Mucosa of gallbladder (tissue), 1 donor: ENCODE measurements at regions not wholly inside any gene's neighbourhood (a gene's known extent, or its start where the extent isn't known, plus 50 kb on each side); places are given as distances from the start of the nearest gene placed in this dataset.

Source experiments
- DNase-seq: peaks from one replicate; pipeline ENCODE4 v3.0.0-alpha.2; 2020; ENCODE audit warnings: low spot score
- donor health status: DM: no; HTN: no; CAD: no.

GRCh38 chr2:126399001-126399400 is 257.0 kb upstream of the GYPC start:
- no peak for DNase-seq

DNA sequence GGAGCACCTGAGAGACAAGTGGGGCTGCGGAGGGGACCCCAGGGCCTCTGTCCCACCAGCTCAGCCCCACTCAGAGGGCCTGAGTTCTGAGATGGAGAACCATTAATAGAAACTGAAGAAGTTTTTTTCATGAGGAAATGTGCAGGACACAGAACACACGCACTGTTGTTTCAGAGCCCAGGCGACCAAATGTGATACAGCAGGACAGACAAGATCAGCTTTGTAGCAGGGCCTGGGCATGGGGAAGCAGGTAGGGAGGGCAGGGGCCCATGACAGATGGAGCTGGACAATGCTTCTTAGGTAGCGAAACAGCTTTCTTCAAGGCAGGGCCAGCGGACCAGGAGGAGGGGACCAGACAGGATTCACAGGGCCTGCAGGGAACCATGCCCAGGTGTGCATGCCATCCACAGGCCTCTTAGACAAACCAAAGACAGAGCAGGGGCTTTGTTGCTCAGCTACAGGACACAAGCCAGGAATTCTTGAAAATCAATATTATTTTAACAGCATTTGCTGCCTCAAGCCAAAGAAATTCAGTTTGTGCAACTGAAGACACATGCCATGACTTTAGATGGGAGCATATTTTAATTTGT is 252.8 kb upstream of the GYPC start:
- no peak for DNase-seq

- no peak for DNase-seq
Observed at GRCh38 chr2:126406267-126406666, 249.7 kb upstream of the GYPC start.

- DNase-seq: no peak
Observed at GRCh38 chr2:126408671-126409070, 247.3 kb upstream of the GYPC start.

- DNase-seq: no peak
Observed at GRCh38 chr2:126409850-126410249, 246.1 kb upstream of the GYPC start.

GRCh38 chr2:126413079-126413478 is 242.9 kb upstream of the GYPC start:
- DNase-seq: no peak

DNA sequence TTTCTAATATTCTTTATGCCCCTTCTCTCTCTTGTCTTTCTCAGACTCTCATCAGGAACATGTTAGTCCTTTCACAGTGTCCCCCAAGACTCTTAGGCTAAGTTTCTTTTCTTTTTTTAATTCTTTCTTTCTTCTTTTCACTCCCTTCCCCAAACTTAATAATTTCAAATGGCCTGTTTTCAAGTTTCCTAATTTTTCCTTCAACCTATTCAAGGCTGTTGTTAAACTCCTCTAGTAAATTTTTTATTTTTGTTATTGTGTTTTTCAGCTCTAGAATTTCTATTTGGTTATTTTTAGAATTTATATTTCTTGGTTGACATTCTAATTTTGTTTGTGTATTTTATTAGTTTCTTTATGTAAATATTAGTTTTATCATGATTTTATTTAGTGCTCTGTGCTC is 236.6 kb upstream of the GYPC start:
- DNase-seq: no peak

- no peak for DNase-seq
Observed at GRCh38 chr2:126425943-126426342, 230.0 kb upstream of the GYPC start.

GRCh38 chr2:126429103-126429502 is 226.9 kb upstream of the GYPC start:
- no peak for DNase-seq

DNA sequence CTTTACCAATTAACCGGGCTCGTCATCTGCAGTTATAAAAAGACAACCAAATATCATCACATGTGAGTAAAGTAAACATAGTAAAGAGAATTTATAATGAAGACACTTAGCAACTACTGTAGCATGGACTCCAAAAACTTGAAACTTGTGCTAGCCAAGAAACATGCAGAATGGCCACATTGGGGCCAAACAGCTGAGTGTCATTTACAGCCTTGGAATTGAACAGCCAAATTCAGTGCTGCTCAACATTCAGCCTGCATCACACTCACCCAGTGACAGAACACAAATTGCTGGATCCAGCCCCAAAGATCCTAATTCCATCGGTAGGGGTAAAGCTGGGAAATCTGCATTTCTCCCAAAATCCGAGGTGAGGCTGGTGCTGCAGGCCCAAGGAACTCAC is 224.8 kb upstream of the GYPC start:
- DNase-seq: no peak

- DNase-seq: no peak
Observed at GRCh38 chr2:126436411-126436810, 219.5 kb upstream of the GYPC start.

DNA sequence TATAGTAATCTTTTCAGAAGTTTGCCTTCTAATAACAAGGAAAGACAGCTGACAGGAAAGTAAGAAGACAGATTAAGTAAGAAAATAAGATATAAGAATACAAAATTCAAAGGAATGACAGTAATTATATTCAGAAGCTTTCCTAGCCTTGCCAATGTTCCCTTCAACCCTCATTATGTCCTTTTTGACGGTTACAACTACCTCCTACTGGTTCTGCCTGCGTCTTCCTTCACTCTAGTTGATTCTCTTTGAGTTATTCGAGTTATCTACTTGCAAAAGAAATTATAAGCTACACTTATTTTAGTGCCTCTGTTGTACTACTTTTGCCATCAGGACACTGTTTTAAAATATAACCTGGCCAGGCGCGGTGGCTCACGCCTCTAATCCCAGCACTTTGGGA is 218.9 kb upstream of the GYPC start:
- no peak for DNase-seq

DNA sequence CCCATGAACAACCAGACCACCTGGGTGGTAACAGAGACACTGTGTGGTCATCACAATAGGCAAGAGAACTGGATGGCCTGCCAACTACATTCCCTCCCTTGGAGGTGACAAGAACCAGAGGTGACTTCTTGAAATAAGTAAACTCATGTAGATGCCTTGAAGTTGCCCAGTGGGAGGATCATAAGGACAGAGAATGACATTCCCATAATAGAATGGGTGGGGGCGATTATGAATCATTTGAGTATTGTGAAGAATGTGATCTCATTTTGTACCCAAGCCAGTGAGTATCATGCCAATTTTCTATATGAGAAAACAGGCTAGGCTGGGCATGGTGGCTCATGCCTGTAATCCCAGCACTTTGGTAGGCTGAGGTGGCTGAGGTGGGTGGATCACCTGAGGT is 211.4 kb upstream of the GYPC start:
- no peak for DNase-seq

DNA sequence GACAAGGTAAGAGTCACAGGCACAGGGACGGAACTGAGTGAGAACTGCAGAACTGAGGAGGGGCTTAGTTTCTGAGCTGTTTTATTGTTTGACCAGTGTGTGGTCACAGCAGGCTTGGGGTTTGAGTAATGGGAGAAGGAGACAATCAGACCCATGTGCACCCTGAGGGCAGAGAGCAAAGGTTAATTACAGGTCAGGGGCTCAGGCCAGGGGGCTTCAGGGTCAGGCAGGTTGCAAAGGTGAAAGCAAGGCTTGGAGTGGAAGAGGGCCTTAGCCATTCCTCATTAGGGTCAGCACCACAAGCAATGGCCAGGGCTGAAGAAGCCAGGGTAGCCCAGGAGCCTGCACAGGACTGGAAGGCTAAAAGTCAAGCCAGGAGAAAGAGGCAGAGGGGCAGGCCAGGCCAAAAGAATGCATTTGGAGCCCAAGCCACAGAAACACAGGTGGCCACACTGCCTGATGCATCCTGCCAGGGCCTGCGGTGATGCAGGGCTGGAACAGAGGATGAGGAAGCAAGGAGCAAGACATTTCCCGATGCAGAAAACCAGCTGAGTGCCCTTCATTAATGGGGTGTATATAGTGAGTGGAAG is 209.8 kb upstream of the GYPC start:
- no peak for DNase-seq

DNA sequence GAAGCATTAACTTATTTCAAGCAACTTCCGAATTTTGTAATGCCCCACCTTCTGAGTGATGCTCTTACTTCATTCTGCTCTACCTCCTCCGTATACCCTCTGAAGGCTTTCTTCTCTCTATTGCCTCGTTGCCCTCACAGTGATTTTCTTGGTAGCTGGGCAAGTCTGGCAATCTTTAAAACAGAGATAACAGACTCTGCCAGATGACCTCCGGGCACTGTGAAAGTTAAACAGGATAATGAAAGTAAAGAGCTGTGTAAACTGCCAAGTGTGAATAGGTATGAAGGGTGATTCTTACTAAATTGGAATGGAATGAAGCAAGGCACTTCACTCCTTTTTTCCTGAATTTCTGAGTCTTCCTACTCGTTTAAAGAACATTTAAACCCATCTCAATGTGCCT is 207.3 kb upstream of the GYPC start:
- DNase-seq: peak; percentile 47

DNA sequence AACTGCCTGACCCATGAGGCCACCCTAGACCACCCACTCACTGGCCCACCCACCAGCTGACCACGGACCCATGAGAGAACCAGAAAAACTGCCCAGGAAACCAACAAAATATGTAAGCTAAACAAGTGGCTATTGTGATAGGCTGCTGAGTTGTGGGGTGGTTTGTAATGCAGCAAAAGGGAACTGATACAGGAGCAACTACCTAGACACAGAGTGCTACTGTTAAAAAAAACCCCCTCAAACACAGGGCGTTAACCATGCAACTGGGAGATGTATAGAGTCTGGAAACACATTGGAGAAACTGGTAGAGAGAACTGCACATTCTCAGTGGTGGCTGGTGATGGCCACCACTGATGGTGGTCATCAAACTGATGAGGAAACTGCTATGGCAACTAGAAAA is 206.3 kb upstream of the GYPC start:
- DNase-seq: no peak

GRCh38 chr2:126463892-126464674 is 191.9 kb upstream of the GYPC start:
- no peak for DNase-seq

GRCh38 chr2:126467367-126468054 is 188.4 kb upstream of the GYPC start:
- DNase-seq: no peak

DNA sequence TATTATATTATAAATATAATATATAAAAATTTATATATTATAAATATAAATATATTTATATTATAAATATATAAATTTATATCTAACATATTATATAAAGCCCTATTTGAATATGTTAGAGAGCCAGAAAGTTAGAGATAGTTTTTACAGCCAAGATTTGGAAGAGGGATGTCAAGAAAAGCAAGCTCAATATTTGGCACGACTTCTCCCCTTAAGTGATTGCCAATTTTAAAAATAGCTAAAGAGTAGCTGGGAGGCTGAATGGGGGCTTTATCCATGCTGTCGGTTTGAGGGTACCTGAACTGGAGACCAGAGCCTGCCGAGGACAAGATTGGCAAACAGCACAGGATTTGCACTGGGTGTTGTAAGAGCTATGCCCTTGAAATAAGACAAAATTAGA is 180.9 kb upstream of the GYPC start:
- DNase-seq: no peak

DNA sequence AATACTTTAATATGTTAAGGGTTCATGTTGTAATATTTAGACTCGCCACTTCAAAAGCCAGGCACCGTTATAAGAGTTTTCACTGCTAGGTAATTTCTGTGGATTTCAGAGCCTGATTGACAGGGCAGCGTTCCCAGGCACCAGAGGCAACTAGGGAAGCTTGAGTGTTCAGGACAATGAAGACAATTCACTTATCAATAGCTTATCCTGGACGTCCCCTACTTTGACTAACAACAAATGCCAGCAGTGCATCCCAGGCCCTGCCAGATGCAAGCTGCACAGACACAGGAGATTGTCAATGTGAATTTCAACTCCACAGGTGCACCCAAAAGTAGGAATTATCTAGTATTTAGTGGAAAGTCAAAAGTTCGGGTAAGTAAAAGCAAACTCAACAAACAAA is 179.3 kb upstream of the GYPC start:
- DNase-seq: no peak

DNA sequence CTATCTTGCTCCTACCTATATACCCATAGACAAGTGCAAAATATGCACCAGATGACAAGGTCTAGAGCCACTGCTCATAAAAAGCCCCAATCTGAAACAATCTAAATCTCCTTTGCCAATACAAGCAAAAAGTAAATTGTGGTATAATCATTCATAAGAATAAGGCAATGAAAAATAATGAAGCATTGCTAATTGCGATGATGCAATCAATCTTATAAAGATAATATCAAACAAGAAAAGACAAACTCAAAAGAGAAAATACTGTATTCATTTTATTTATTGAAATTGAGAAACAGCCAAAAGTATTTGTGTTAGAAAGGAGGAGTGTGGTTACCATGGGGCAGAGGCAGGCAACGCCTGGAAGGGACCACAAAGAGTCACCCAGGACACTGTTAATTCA is 175.9 kb upstream of the GYPC start:
- DNase-seq: no peak

DNA sequence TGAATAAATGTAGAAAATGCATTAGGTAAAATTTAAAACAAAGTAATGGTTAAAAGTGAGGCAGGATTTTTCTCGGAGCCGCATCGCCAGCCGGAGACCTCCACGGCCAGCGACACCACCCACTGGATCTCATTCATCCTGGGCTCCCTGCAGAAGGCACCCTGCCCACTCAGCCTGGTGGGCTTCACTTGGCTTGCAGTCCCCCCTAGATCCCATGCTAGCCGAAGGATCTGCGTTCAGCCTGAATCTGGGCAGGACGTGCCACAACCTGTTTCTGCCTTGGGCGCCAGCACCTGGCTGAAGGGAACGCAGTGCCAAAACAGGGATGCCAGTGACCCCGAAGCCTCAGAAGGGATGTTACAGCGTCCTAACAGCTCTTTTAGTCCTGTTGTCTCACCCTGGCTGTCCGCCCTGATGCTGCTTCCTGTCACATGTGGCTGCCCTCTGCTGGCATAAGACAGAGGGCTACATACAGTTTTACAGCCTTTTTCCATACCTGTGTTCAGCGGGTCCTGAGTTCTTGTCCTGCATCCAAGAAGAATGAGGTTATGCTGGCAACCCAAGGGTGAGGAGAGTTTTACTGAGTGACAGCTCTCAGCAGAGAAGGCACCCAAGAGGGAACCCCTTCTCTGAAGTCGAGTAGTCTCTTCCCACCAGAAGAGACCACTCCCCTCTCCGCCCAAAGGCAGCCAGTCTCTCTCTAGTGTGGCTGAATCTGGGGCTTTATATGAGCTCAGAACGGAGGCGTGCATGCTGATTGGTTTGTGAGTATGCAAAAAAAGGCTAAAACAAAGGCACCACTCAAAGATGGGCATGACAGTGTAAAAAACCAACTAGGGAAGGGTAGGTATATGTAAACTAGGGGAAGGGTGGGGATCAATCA is 173.1 kb upstream of the GYPC start:
- DNase-seq: no peak
